ENCODE measurements at regions not wholly inside any gene's neighbourhood (a gene's known extent, or its start where the extent isn't known, plus 50 kb on each side); places are given as distances from the start of the nearest gene placed in this dataset.

DNA sequence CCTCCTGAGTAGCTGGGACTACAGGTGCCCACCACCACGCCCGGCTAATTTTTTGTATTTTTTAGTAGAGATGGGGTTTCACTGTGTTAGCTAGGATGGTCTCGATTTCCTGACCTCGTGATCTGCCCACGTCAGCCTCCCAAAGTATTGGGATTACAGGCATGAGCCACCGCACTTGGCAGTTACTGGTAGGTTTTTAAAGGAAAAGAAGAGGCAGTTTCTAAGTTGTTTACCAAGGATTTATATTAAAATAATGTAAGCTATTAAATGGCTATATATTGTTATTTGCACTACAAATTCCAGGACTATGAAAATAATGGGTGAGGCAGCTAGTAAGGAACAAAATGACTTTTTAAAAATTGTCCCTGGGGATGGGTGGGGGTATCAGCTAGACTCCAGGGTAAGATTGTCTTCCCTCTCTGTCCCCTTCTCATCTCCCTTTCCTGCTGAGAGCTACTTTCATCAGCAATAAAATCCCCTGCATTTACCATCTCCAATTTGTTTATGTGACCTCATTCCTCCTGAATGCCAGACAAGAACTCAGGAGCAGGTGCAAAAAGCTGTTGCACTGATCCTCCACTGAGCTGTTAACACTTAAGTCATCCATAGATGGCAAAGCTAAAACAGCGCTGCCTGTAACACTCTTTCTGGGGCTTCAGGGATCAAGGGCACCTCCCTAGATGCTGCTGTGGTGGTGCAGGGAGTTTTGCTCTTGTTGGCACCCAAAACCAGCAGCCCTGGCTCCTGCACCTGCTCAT lies 165.2 kb downstream of the ZPLD1 start:
- DNase-seq (ENCODE audit: low read depth, low spot score), result no peak

DNA sequence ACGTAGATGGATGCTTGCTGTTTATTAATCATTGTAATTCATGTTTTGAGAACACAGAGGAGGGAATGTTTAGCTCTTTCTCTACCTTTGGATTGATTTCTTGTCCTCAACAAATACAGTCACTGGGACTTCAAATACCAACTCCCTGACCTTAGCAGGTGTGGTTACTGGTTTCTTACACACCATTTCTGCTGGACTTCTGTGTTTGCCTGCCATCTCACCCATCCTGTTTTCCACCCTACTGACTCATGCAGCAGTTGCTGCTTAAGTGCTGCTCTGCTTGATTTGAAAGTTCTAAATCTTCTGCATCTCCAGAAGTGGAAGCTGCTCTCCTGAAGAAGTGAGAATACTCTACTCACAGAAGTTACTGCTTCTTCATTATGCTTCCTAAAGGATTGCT lies 170.3 kb downstream of the ZPLD1 start:
- no peak for DNase-seq (ENCODE audit: low read depth, low spot score)

DNA sequence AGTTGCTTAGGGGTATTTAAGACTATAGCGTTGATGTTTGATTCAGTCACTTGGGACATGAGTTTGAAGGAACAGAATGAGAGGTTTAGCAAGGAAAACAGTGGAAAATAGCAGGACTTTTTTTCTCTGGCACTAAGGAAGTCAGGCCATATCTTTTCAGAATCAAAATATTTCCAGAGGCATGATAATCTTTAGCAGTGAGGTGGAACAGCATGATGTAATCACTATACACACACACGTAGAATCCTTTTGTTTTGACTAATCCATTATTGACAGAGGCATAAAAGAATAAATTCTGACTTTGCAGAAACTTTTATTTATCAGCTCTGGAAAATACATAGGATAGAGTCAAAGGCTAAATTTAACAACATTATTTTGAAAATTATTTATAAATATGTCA lies 174.1 kb downstream of the ZPLD1 start:
- no peak for DNase-seq (ENCODE audit: low read depth, low spot score)

DNA sequence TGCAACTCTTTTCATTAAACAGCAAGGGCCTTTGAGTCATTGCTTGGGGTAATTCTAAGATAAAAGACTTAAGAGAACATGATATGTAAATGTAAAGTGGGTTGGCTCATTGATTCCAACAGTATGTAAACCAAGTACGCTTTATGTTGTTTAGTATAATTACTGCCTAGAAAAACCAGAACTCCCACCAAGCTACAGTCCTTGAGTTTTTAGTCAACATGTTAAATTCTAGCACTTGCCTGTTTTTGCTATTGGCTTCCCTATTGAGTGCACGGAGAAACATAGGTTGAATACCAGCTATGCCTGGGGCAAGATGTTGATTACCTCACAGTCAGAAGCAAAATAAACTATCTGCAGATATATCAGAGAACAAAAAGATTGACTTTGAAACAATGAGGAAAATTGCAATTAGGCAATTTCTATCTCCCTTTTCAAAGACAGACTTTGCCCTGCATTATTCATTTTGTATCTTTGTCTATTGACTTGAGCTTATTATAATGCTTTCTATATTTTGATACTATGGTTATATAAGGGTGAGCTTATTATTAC lies 179.3 kb downstream of the ZPLD1 start:
- no peak for DNase-seq (ENCODE audit: low read depth, low spot score)

DNA sequence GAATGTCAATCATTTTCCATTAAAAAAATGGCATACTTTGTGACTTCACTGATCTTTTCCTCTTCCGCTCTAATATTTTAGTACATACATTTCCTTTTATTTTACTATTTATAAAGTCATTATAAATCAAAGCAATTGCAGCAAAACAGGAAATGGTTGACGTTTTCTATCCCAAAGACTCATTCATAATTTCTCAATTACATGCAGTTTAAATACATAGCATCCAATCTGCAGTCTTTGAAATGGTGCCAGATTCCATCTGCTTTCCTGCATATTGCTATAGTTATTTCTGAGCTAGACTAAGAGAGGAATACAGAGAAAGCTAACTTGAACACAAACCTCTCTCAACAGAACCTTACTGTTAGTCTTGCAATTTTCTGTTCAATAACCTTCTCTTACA lies 179.8 kb downstream of the ZPLD1 start:
- no peak for DNase-seq (ENCODE audit: low read depth, low spot score)

DNA sequence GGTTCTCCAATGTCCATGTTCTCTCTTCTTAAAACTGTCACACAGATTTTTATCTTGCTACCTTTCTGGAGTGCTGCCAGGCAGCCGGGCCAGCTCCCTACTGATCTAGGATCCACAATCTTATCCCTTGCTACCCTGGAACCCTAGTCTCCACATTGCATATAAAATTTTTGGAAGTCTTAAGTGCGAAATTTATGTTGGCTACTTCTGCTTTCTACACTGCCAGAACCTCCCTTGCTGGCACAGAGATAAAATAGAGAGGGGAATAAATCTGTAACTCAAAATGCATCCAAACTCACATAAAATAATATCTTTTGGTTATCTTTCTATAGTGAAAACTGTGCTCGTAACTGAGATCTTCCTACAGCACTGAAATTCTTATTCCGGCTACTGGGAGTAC lies 182.6 kb downstream of the ZPLD1 start:
- no peak for DNase-seq (ENCODE audit: low read depth, low spot score)

DNA sequence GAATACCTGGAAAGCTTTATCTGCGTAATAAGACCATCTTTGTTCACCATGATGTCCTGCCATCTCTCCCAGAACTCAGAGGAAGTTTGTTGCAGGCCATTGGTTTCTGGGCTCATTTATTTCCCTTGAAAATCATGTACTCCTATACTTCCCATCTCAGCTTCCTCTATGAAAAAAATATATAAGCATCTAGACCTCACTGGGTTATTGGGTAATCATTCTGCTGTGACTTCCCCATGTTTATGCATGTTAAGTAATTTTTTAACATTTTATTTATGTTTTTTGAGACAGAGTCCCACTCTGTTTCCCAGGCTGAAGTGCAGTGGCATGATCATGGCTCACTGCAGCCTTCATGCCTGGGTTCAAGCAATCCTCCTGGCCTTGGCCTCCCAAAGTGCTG lies 184.5 kb downstream of the ZPLD1 start:
- no peak for DNase-seq (ENCODE audit: low read depth, low spot score)

DNA sequence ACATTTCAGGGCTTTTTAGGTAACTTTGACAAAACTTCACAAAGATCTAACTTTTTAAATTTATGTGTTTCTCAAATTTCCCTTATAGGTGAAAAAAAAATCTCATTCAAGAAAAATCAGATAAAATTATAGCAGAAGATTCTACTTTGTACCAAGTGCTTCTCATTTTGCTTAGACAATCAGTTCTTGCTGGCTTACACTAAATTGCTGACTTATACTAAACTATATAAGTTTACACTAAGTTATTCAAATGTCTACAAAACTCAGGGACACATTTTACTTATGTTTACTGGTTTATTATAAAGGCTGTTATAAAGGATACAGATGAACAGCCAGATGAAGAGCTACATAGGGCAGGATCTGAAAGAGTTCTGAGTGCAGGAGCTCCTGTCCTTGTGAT lies 195.1 kb downstream of the ZPLD1 start:
- no peak for DNase-seq (ENCODE audit: low read depth, low spot score)

DNA sequence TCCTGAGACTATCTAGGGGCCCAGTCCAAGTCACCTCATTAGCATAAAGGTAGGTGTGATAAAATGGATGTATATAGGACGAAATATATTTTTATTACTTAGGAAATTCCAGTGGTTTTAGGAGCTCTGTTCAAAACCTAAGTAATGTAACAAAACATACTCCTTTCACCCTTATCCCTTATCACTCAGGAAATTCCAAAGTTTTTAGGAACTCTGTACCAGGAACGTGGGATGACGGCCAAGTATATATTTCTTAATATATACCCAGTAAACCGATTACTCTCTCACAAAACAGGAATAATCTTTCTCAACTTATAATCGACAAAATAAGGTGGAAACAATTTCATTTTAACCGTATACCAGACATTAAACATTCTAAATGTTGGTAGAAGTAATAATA lies 195.7 kb downstream of the ZPLD1 start:
- DNase-seq (ENCODE audit: low read depth, low spot score), result no peak

DNA sequence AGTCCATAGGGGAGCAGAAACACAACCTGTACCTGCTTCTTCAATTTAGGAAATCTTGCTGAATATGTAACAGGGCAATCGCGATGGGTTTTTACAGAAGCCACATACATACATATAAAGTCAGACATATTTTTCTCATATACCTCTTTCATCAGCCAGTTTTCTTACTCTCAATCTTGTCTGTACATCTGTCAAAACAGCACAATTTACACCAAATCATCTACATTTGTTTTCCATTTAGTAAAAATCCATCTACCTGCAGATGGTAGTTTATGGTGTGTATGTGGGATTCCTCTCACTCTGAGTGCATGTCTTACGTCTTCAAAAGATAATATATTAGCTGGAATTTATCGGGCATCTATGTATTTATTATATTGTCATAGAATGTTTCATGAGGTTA lies 208.7 kb downstream of the ZPLD1 start:
- no peak for DNase-seq (ENCODE audit: low read depth, low spot score)

DNA sequence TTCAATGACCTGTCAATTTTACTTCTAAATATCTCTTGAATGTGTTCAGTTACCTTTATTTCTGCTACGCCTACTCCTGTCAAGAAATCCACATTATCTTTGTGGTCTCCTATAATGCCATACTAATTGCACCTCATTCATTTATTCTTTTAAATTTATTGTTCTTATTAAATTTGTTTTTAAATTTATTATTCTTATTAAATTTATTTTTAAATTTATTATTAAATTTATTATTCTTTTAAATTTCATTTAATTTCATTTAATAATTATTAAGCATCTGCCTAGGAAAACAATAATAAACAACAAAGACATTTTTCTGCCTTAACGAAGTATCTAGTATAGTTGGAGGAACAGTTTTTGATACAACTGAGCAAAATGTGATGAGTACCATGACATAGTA lies 211.7 kb downstream of the ZPLD1 start:
- DNase-seq (ENCODE audit: low read depth, low spot score), result no peak

DNA sequence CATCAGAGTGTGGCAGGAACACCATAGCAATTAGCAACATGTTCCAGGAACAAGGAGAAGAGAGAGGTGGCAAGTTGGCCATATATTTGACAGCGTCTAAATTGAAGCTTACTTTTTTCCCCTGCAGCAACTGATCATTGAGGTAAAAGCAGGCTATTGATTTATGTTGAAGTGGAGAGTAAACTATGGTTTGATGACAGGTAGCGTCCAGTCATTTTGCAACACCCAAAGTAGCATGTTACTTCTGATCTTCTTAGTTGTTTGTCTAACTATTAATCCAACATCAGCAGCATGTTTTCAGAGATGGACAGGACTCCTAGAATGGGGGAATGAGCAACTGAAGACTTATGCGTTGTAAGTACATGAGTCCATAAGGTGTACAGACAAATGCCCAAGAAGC lies 225.8 kb downstream of the ZPLD1 start:
- no peak for DNase-seq (ENCODE audit: low read depth, low spot score)

DNA sequence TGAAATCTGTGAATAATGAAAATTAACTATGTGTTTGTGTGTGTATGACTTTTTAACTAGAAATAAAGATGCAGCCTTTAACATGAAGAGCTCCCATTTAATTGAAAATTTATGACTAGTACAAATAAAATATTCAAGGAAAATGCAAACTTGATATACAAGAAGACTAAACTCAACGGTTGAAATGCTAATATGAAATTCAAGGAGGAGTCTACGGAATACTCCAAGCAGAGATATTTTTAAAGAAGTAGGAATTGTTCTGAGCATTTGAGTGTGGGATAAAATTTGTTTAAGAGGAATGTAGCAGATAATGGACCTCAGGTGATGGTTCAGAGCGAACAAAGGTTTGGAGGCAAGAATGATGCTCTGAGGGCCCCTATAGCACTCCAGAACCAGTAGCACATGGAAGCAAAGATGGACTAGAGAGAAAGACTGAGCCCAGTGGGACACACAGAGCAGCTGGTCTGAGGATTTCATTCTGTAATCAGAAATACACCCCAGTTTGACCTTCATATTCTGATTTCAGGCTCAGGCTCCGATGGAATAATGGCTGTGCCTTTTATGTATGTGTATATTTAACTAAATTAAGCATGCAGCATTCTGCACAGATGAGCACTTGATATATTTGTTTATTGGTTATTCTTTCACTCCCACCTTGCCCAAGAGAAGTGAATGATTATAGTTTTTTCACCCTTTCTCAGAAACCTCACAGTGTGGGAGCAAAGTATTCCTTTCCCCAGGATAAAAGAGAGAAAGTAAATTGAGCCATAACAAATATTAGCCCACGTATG lies 227.1 kb downstream of the ZPLD1 start:
- no peak for DNase-seq (ENCODE audit: low read depth, low spot score)

DNA sequence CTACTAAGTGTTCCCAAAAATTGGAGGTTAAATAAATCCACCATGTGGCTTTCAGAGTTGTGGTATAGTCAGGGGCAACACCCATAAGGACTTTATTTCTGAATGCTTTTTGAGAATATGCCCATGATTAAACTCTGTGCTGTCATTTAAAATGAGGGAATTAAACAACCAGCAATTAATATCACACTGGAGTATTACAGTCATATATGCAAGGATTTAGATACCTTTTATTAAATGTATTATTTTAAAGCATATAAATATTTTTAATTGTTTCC lies 227.6 kb downstream of the ZPLD1 start:
- no peak for DNase-seq (ENCODE audit: low read depth, low spot score)

DNA sequence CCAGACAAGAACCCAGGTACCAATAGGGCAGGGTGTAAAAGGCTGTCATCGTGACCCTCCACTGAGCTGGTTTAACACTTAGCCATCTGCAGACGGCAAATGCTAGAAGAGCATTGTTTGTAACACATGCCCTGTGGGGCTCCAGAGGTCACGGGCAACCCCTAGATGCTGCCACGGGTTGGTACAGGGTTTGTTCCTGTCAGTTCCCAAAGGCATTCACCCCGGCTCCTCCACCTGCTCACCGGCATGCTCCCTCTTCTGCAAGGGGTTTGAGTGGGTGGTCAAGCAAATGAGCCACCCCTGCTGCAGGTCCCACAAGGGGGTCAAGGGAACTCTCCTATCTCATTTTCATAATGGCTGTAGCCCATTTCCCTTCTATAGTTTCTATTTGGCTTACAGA lies 229.3 kb downstream of the ZPLD1 start:
- no peak for DNase-seq (ENCODE audit: low read depth, low spot score)

DNA sequence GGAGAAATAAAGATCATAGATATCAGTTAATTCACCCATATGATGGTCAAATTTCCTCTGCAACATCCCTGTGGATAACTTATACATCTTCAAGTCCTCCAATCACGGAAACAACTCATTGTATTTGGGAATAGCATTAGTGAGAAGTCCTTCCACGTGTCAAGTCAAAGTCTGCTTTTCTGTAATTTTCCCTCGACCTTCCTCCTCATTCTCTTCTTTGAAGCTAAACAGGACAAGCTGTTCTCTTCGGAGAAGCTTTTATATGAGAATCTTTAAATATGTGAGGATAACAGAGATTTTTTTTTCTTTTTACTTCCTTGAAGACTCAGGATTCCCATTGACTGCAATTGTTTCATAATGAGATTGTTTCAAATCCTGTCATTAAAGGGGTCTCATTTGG lies 230.4 kb downstream of the ZPLD1 start:
- DNase-seq (ENCODE audit: low read depth, low spot score), result no peak

DNA sequence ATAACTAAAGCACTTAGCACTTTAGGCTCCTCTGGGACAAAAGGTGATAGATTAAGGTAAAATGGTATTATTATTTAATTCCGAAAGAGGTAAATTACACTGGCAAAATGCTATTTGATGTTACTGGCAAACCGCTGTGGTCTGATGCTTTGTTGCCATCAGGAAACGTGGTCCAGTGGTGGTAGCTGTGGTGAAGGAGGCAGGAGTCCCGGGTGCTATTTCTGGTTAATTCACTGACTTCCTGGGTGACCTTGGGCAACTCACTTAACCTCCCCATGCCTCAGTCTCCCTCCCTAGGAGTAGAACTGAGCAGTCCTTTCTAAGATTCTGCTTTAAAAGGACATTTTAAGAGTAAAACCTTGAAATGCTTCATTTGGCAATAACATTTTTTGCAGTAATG lies 233.4 kb downstream of the ZPLD1 start:
- DNase-seq (ENCODE audit: low read depth, low spot score), result no peak

DNA sequence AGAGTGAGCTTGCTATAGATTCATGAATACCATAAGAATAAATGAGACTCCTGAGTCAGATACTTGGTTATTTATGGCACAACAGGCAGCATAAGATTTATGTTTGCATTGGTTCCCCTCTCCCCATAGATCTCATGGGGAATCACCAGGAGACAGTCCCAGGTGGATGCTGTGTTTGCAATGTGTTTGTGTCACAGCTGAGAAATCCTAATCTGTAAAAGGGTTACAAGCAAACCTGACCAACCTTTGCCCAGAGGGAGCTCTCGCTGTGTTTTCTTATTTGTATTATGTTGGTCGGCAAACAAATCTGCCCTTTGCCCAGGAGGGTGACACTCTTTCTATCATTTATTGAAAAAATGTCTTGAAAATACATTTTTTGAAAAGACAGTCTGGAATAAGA lies 236.2 kb downstream of the ZPLD1 start:
- DNase-seq (ENCODE audit: low read depth, low spot score), result no peak

DNA sequence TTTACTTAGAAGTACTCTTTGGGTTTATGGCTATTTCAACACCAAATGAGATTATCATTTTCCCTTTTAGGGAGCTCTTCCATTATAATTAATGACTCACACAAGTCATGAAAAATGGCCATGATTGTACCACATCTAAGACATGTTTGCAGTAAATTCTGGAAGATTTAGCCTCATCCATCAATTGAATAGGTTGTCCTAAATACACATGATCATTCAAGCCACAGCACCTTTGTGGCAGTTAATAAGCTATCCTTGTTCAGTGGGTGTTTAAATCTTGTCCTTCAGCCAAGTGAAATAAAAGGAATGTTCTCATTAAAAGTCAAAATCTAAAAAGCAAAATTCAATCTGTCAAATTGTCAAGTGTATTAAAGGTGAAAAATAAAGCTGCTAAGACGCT lies 237.5 kb downstream of the ZPLD1 start:
- DNase-seq (ENCODE audit: low read depth, low spot score), result no peak

DNA sequence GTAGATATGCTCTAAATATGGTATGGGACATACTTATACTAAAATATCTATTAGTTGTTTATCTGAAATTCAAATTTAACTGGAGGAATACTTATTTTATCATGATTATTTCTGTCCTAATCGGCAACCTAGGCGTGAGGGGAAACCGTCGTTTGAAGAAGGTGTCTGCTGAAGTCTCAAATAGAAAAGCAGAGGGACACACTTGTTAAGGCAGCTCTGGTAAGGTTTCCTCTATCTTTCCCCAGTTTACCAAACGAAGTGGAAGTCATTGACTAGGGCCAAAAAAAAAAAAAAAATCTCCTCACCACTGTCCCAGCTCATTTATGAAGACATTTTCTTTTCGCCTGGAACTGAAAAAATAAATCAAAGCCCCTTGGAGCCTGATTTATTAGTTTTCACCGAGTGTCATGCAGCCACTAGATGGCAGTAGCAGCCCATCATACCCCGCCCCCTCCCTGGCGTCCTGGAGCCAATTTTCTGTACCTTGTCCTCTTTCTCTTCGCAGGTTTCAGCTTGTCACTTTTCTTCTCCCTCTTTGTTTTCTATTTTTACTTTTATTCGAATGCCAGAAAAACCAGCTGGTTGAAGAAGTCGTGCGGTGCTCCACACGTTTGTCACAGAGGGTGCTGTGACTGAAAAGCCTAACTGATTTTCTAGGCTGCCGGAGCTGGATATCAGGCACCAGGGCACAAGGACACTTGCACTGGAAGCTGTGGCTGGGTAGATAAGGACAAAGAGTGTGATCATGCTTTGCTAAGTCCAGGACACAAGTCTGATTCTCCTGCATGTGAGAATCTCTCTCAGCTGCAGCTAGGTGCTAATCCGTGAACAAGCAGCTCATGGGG lies 238.7 kb downstream of the ZPLD1 start:
- no peak for DNase-seq (ENCODE audit: low read depth, low spot score)

DNA sequence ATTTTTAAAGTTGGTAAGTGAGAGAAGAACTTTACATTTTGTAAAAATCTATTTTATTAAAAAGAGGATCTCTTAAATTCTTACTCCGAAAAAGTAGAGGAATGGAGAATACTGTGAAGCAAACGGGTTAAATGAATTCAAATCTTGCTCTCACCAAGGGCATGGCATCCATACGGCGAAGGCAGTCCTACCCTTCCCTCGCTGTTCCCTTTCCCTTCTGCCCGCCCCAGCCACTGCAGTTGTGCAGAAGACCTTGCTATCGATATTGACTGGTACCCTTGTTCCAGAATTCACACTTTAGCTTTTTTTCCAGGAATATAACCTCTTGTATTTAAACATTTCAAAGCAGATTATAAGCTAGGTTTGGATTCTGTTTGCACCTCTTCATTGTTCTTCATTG lies 239.5 kb downstream of the ZPLD1 start:
- no peak for DNase-seq (ENCODE audit: low read depth, low spot score)

DNA sequence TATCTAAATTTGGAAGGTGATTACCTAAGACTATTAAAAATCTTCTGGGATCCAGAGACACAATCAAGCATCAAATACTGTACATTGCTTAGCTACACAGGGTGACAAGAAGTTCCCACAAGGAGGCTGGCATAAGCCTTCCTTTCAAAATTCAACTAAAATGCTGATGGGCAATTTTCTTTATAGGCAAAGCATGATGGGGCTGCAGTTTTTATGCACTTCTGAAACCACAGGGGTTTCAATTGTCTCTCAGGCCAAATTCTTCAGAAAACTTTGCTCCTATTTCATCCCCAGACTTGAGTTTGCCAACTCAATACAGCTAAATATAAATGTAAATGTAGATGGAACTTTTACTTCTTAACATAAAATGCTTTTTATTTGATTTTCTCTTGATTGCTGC lies 241.6 kb downstream of the ZPLD1 start:
- no peak for DNase-seq (ENCODE audit: low read depth, low spot score)
